GM23248 (cell line): ENCODE measurements at regions not wholly inside any gene's neighbourhood (a gene's known extent, or its start where the extent isn't known, plus 50 kb on each side); places are given as distances from the start of the nearest gene placed in this dataset.

ENCODE experiments used
- DNase-seq: peaks from one replicate; pipeline ENCODE4 v3.0.0-alpha.2; 2015
- H2AFZ ChIP-seq: fragments of 200-600 bp; sonication (generic); 2 replicates; pipeline ENCODE4 v1.6.1; 2016; ENCODE audit warnings: antibody characterized with exemption
- H3F3A ChIP-seq: fragments of 200-600 bp; sonication (generic); 2 replicates; pipeline ENCODE4 v1.6.1; 2016; ENCODE audit warnings: mild to moderate bottlenecking, antibody characterized with exemption, mixed run types; ENCODE audit not compliant: insufficient read depth
- H3K27ac ChIP-seq: fragments of 200-600 bp; sonication (generic); 2 replicates; pipeline ENCODE4 v1.5.1; 2016; ENCODE audit warnings: mild to moderate bottlenecking
- H3K27me3 ChIP-seq: fragments of 200-600 bp; sonication (generic); replicated peaks from 2 replicates; pipeline ENCODE4 v1.6.1; 2016; ENCODE audit warnings: mild to moderate bottlenecking; ENCODE audit not compliant: insufficient read depth
- H3K36me3 ChIP-seq: fragments of 200-600 bp; sonication (generic); 2 replicates; pipeline ENCODE4 v1.6.1; 2016; ENCODE audit warnings: low read depth, mild to moderate bottlenecking
- H3K4me1 ChIP-seq: fragments of 200-600 bp; sonication (generic); 2 replicates; pipeline ENCODE4 v1.6.1; 2016; ENCODE audit warnings: mild to moderate bottlenecking; ENCODE audit not compliant: insufficient read depth
- H3K4me2 ChIP-seq: fragments of 200-600 bp; sonication (generic); one replicate; pipeline ENCODE4 v1.6.1; 2016; ENCODE audit warnings: mild to moderate bottlenecking; ENCODE audit not compliant: unreplicated experiment
- H3K4me3 ChIP-seq: fragments of 200-600 bp; sonication (generic); 2 replicates; pipeline ENCODE4 v1.5.1; 2016; ENCODE audit warnings: mild to moderate bottlenecking
- H3K79me2 ChIP-seq: fragments of 200-600 bp; sonication (generic); 2 replicates; pipeline ENCODE4 v1.6.1; 2016; ENCODE audit warnings: mild to moderate bottlenecking; ENCODE audit not compliant: insufficient read depth
- H3K9ac ChIP-seq: fragments of 200-600 bp; sonication (generic); 2 replicates; pipeline ENCODE4 v1.6.1; 2016; ENCODE audit warnings: mild to moderate bottlenecking
- H3K9me2 ChIP-seq: fragments of 200-600 bp; sonication (generic); 2 replicates; pipeline ENCODE4 v1.6.1; 2016; ENCODE audit warnings: mixed run types, mild to moderate bottlenecking, moderate library complexity; ENCODE audit not compliant: insufficient read depth
- H3K9me3 ChIP-seq: fragments of 200-600 bp; sonication (generic); one replicate; pipeline ENCODE4 v1.6.1; 2017; ENCODE audit warnings: low read depth
- H4K20me1 ChIP-seq: fragments of 200-600 bp; sonication (generic); 2 replicates; pipeline ENCODE4 v1.6.0; 2016; ENCODE audit not compliant: insufficient read depth
- EZH2 ChIP-seq: fragments of 200-600 bp; sonication (generic); IDR thresholded peaks from 2 replicates; pipeline ENCODE4 v1.6.1; 2018; ENCODE audit warnings: antibody characterized with exemption, mild to moderate bottlenecking; ENCODE audit not compliant: insufficient read depth, poor library complexity, severe bottlenecking
- EZH2phosphoT487 ChIP-seq: fragments of 200-600 bp; sonication (generic); IDR thresholded peaks from 2 replicates; pipeline ENCODE4 v1.6.1; 2018; ENCODE audit warnings: antibody characterized with exemption, moderate library complexity, mild to moderate bottlenecking, low read depth; ENCODE audit not compliant: insufficient read depth
- WGBS, 2 experiments: methylation state at CpG; one replicate each; pipeline ENCODE4 v1.1.6; 2015 to 2017; ENCODE audit warnings: low lambda C conversion rate in 2 of 2, low coverage in 1 of 2; ENCODE audit errors: missing lambda C conversion rate in 2 of 2; 5-methylcytosine and 5-hydroxymethylcytosine counted together
- in situ Hi-C: fragments of 300-500 bp; cut with MboI; formaldehyde crosslinking; loops from 2 replicates; pipeline ENCODE4 v1.15.0; 2020

DNA sequence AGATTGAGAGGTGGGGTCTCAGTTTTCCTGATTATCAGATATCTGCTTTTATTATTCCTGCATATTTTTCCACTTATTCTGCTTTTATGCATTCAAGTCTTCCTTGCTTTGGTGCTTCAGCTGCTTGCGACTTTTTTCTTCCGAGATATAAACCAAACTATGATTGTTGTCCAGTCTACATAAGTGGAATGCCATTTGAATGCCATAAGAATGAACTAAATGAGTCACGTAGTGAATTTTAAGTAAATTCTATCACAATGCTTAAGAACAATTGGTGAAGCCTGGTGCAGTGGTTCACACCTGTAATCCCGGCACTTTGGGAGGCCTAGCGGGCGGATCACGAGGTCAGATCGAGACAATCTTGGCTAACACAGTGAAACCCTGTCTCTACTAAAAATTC lies 189.1 kb downstream of the PCDH18 start:
- H3K4me3 ChIP-seq: no peak overlapping the region
- TF ChIP-seq EZH2 (no peak), EZH2phosphoT487 (no peak)
- in situ Hi-C loops: no loop called here
- no peaks in the 10 kb centered on the region for H4K20me1 ChIP-seq
- no peak overlapping the region for H3K9ac ChIP-seq
- no peak overlapping the region for H3K4me2 ChIP-seq
- H3K79me2 ChIP-seq: no peaks in the 10 kb centered on the region
- no peaks in the 10 kb centered on the region for H3K36me3 ChIP-seq
- no peak overlapping the region for H3K27ac ChIP-seq
- peak; percentile 5 for DNase-seq
- 83 to 86% methylated on average over 8 of the region's 8 CpGs for WGBS, 2 experiments
- H3K9me2 ChIP-seq: no peaks in the 10 kb centered on the region; the same call in 1 of the 2 replicates
- no peaks in the 10 kb centered on the region for H3K9me3 ChIP-seq
- H3F3A ChIP-seq: no peaks in the 10 kb centered on the region
- no peaks in the 10 kb centered on the region for H3K4me1 ChIP-seq
- no peaks in the 10 kb centered on the region for H3K27me3 ChIP-seq
- no peak overlapping the region for H2AFZ ChIP-seq

DNA sequence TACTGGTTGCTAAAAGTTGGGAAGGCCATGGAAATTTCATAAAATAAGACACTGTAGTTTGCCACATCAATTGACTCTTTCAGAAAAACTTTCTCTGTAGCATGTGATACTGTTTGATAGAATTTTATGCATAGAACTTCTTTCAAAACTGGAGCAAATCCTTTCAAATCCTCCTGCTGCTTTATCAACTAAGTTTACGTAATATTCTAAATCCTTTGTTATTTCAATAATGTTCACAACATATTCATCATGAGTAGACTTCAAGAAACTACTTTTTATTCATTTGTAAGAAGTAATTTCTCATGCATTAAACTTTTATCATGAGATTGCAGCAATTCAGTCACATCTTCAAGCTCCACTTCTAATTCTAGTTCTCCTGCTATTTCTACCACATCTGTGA lies 199.3 kb downstream of the PCDH18 start:
- no peaks in the 10 kb centered on the region for H3K4me1 ChIP-seq
- TF ChIP-seq EZH2phosphoT487 (no peak), EZH2 (no peak)
- H4K20me1 ChIP-seq: no peaks in the 10 kb centered on the region
- no peak overlapping the region for H3K4me2 ChIP-seq
- in situ Hi-C loops: no loop called here
- H3K79me2 ChIP-seq: no peaks in the 10 kb centered on the region
- H3F3A ChIP-seq: no peaks in the 10 kb centered on the region
- no peak overlapping the region for H2AFZ ChIP-seq
- no peaks in the 10 kb centered on the region for H3K9me2 ChIP-seq
- H3K9ac ChIP-seq: no peak overlapping the region
- no peaks in the 10 kb centered on the region for H3K27me3 ChIP-seq
- DNase-seq: no peak
- no peaks in the 10 kb centered on the region for H3K36me3 ChIP-seq
- whole genome bisulfite sequencing, 2 experiments: 81 to 91% methylated on average over 1 of the region's 1 CpG
- no peak overlapping the region for H3K4me3 ChIP-seq
- H3K27ac ChIP-seq: no peak overlapping the region
- H3K9me3 ChIP-seq: no peaks in the 10 kb centered on the region

DNA sequence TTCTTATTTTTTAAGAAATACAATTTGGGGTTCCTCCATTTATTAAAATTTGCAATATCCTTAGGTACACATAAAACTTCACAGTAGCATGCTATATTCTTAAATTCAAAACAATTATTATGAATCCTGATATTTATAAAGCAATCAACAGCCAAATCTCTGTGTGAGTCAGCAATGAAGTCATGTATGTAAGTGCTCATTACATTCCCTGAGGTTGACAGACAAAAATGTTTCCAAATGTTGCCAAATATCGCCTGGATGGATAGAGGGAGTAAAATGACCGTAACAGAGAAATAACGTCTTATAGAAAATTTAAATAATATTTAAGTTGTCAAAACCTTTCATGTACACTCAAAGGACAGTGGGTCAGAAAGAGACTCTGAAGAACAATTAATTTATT lies 220.0 kb downstream of the PCDH18 start:
- Histone ChIP-seq H3K27me3 (no peaks in the 10 kb centered on the region), H2AFZ (no peak overlapping the region), H3K4me3 (no peak overlapping the region), H3K4me1 (peaks cover 41% of the 10 kb centered on the region), H3K9me2 (no peaks in the 10 kb centered on the region; the same call in 1 of the 2 replicates), H3F3A (peaks cover 39% of the 10 kb centered on the region), H3K4me2 (no peak overlapping the region), H3K36me3 (no peaks in the 10 kb centered on the region), H4K20me1 (no peaks in the 10 kb centered on the region), H3K27ac (no peak overlapping the region), H3K9ac (no peak overlapping the region), H3K79me2 (no peaks in the 10 kb centered on the region), H3K9me3 (no peaks in the 10 kb centered on the region)
- TF ChIP-seq EZH2 (no peak), EZH2phosphoT487 (no peak)
- DNase-seq: peak; percentile 58
- in situ Hi-C loops: no loop called here
- 93 to 95% methylated on average over 3 of the region's 3 CpGs for WGBS, 2 experiments

DNA sequence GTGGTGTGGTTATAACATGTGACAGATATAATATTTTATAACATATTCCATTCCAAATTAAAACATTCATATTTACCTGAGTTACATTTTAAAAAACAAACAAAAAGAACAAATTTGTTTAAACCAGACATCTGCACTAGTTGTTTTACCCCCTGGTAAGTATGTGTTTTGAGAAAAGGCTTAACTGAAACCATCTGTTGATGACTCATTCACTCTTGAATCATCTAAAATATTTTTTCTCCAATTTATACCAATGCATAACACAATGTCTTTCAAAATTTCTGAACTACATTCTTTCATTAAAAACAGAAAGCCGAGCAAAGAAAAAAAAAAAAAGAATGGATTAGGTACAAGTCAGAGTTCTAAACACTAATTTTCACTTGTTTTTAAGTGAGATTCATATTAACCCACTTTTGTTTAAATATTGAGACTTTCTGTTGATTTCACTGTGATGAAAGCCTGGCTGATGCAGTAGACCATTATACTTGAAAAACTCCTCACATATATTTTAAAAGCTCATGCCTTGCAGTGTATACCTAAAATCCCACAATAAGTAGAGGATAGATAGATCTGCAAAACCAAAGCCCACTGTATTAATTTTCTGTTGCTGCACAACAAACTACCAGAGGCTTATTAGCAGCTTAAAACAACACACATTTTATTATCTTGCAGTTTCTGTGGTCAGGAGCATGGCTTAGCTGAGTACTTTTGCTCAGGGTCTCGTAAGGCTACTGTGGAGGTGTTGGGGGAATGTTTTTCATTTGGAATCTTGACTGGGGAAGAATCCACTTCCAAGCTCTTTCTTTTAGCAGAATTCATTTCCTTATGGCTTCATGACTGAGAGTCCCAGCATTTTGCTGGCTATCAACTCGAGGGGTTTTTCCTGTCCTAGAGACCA lies 221.5 kb downstream of the PCDH18 start:
- H3K9ac ChIP-seq: peak overlapping the region; percentile 19
- DNase-seq: peak; percentile 85
- peak overlapping the region; percentile 50 for H3K4me3 ChIP-seq
- no peaks in the 10 kb centered on the region for H3K27me3 ChIP-seq
- H3K4me2 ChIP-seq: peak overlapping the region; percentile 87
- peak overlapping the region; percentile 69 for H2AFZ ChIP-seq
- no peak for TF ChIP-seq EZH2phosphoT487
- TF ChIP-seq EZH2: no peak
- no peaks in the 10 kb centered on the region for H4K20me1 ChIP-seq
- peak overlapping the region; percentile 71 for H3K27ac ChIP-seq
- H3K9me3 ChIP-seq: no peaks in the 10 kb centered on the region
- H3K36me3 ChIP-seq: no peaks in the 10 kb centered on the region
- peaks cover 45% of the 10 kb centered on the region for H3F3A ChIP-seq
- peaks cover 53% of the 10 kb centered on the region for H3K4me1 ChIP-seq
- 12 to 17% methylated on average over 3 of the region's 3 CpGs for WGBS, 2 experiments
- no peaks in the 10 kb centered on the region for H3K9me2 ChIP-seq
- H3K79me2 ChIP-seq: no peaks in the 10 kb centered on the region
- in situ Hi-C loops: no loop called here
